ENCODE measurements at regions not wholly inside any gene's neighbourhood (a gene's known extent, or its start where the extent isn't known, plus 50 kb on each side); places are given as distances from the start of the nearest gene placed in this dataset.
"Not testable (repeated sequence)": the region's sequence is repeated elsewhere in the genome, so short reads cannot be mapped to it uniquely, and the experiment has no call there.

DNA sequence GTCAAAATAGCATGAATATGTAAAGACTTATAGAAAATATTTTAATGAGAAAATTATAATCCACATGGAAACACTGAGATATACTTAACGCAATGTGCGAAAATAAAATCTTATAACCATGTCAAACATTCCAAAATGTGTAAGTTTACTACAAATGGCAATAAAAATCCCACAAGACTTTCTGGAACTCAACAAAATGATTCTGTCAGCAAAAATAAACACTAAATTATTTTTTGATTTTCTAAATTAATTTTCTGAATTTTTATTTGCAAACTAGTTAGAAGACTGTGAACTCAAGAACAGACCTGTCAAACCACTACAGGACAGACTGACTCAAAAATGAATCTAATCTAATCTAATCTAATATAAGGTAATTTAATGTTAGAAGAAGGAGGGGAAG lies 160.8 kb upstream of the KCTD7 start:
- no peak overlapping the region for H3K23ac ChIP-seq (ENCODE audit: low read depth, low read length)
- H3K36me3 ChIP-seq (ENCODE audit: control insufficient read depth, insufficient read depth, low read length), result no peaks in the 10 kb centered on the region
- no peak overlapping the region for H3K18ac ChIP-seq (ENCODE audit: low read depth, low read length)
- H3K4ac ChIP-seq (ENCODE audit: low read depth, low read length), result no peak overlapping the region
- no peak overlapping the region for H4K8ac ChIP-seq (ENCODE audit: low read depth in 2 of 2, low read length in 2 of 2)
- no peak overlapping the region for H3K56ac ChIP-seq (ENCODE audit: extremely low read depth, insufficient read depth, low read length)
- no peak overlapping the region for H4K5ac ChIP-seq (ENCODE audit: low read depth, low read length)
- H4K91ac ChIP-seq (ENCODE audit: insufficient read depth, low read depth, low read length), result no peak overlapping the region
- DNase-seq (no peak), ATAC-seq (ENCODE audit: low read depth) (no peak)
- H3K9me1 ChIP-seq (ENCODE audit: insufficient read depth, low read length), result no peaks in the 10 kb centered on the region
- ChIA-PET POLR2A (ENCODE audit: unreplicated experiment) (no interaction called here), CTCF (no interaction called here)
- H2BK5ac ChIP-seq (ENCODE audit: low read depth, low read length, poor library complexity, severe bottlenecking), result no peak overlapping the region
- H3K9ac ChIP-seq (ENCODE audit: low read depth, low read length), result no peak overlapping the region
- H3K79me1 ChIP-seq (ENCODE audit: low read depth in 1 of 2, low read length in 2 of 2), result no peaks in the 10 kb centered on the region
- no peaks in the 10 kb centered on the region for H3K27me3 ChIP-seq (ENCODE audit: control insufficient read depth, insufficient read depth, low read length)
- H2BK20ac ChIP-seq (ENCODE audit: low read depth, low read length), result no peak overlapping the region
- H2AFZ ChIP-seq (replicated peaks; ENCODE audit: low read length, poor library complexity), result no peak overlapping the region
- no peak overlapping the region for H3K14ac ChIP-seq (replicated peaks; ENCODE audit: low read depth, low read length)
- BruUV-seq (replicated peaks), result no TSS peak
- no peak overlapping the region for H2BK15ac ChIP-seq (ENCODE audit: low read depth, low read length)
- H3K27ac ChIP-seq (ENCODE audit: insufficient read depth, low read length), result no peak overlapping the region
- no peak overlapping the region for H2BK120ac ChIP-seq (ENCODE audit: low read depth, low read length)
- TF ChIP-seq MAFK (IDR thresholded peaks at IDR 0.05; ENCODE audit: low read depth, low read length) (peak; percentile 76), POLR2A (IDR thresholded peaks at IDR 0.05; ENCODE audit: low read depth, low read length) (no peak)
- no peak overlapping the region for H2AK9ac ChIP-seq (replicated peaks; ENCODE audit: low read depth, low read length, poor library complexity)
- no CpG with 5 or more reads among the region's 2 CpGs for WGBS, 2 experiments (ENCODE audit: extremely low coverage in 2 of 2, insufficient read length in 1 of 2)
- dilution Hi-C loops (cut with HindIII; ENCODE audit: low sequenced_read_pairs, unreplicated experiment) (no loop called here), in situ Hi-C loops (cut with MboI; ENCODE audit: low sequenced_read_pairs) (no loop called here), intact Hi-C loops (cut with micrococcal nuclease) (no loop called here)
- no peaks in the 10 kb centered on the region for H4K20me1 ChIP-seq (ENCODE audit: insufficient read depth, low read length)
- no peak overlapping the region for H3K4me3 ChIP-seq (ENCODE audit: insufficient read depth, low read depth, low read length)
- no peaks in the 10 kb centered on the region for H3K9me3 ChIP-seq (ENCODE audit: control insufficient read depth, insufficient read depth, low read length)
- no peaks in the 10 kb centered on the region; the same call in 1 of the 2 replicates for H3K4me1 ChIP-seq (ENCODE audit: control insufficient read depth, insufficient read depth, low read length)
- H3K4me2 ChIP-seq (ENCODE audit: low read depth, low read length), result no peak overlapping the region
- H2AK5ac ChIP-seq (ENCODE audit: low read depth, low read length), result no peak overlapping the region

DNA sequence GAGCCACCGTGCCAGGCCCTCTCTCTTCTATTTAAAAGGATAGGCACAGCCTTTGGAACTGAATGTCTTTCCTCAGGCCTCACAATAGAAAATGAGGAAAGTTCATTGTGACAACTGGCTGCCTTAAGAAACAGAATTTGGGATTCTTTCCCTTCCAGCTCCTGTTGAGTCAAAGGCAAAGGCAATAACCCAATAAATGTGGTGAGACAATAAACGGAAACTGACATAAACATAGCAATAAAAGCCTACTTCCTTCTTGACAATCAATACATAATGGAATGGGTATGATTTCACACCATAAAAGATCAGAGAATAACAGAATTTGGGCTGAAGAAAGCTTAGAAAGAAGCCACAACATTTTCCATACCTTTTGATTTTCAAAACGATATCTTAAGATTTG lies 155.6 kb upstream of the KCTD7 start:
- H2AK5ac ChIP-seq (ENCODE audit: low read depth, low read length); H3K36me3 ChIP-seq (ENCODE audit: control insufficient read depth, insufficient read depth, low read length); intact Hi-C loops (cut with micrococcal nuclease); H4K91ac ChIP-seq (ENCODE audit: insufficient read depth, low read depth, low read length); H2BK20ac ChIP-seq (ENCODE audit: low read depth, low read length); BruUV-seq (replicated peaks); H4K8ac ChIP-seq (ENCODE audit: low read depth in 2 of 2, low read length in 2 of 2); in situ Hi-C loops (cut with MboI; ENCODE audit: low sequenced_read_pairs); H3K27me3 ChIP-seq (ENCODE audit: control insufficient read depth, insufficient read depth, low read length); H2BK120ac ChIP-seq (ENCODE audit: low read depth, low read length); dilution Hi-C loops (cut with HindIII; ENCODE audit: low sequenced_read_pairs, unreplicated experiment); H4K20me1 ChIP-seq (ENCODE audit: insufficient read depth, low read length); ATAC-seq (ENCODE audit: low read depth); H3K4me1 ChIP-seq (ENCODE audit: control insufficient read depth, insufficient read depth, low read length); H2BK15ac ChIP-seq (ENCODE audit: low read depth, low read length); CTCF ChIA-PET; H3K4ac ChIP-seq (ENCODE audit: low read depth, low read length); H4K5ac ChIP-seq (ENCODE audit: low read depth, low read length); POLR2A ChIA-PET (ENCODE audit: unreplicated experiment); H2BK5ac ChIP-seq (ENCODE audit: low read depth, low read length, poor library complexity, severe bottlenecking); H3K23ac ChIP-seq (ENCODE audit: low read depth, low read length); H3K4me3 ChIP-seq (ENCODE audit: insufficient read depth, low read depth, low read length); H3K27ac ChIP-seq (ENCODE audit: insufficient read depth, low read length); H3K56ac ChIP-seq (ENCODE audit: extremely low read depth, insufficient read depth, low read length); H3K79me1 ChIP-seq (ENCODE audit: low read depth in 1 of 2, low read length in 2 of 2); H3K14ac ChIP-seq (replicated peaks; ENCODE audit: low read depth, low read length); DNase-seq; H2AFZ ChIP-seq (replicated peaks; ENCODE audit: low read length, poor library complexity); H3K9me1 ChIP-seq (ENCODE audit: insufficient read depth, low read length); H3K4me2 ChIP-seq (ENCODE audit: low read depth, low read length); H3K18ac ChIP-seq (ENCODE audit: low read depth, low read length); H3K9ac ChIP-seq (ENCODE audit: low read depth, low read length); H2AK9ac ChIP-seq (replicated peaks; ENCODE audit: low read depth, low read length, poor library complexity); H3K9me3 ChIP-seq (ENCODE audit: control insufficient read depth, insufficient read depth, low read length): not testable (repeated sequence)
- WGBS, 2 experiments (ENCODE audit: extremely low coverage in 2 of 2, insufficient read length in 1 of 2), result 100% methylated on average over 1 of the region's 3 CpGs; no CpG with 5 or more reads in 1 of the 2 experiments
